Stimulated activated CD8-positive, alpha-beta memory T cell treated with anti-CD3 and anti-CD28 coated beads, Interleukin-4, amount 100 ng/mL, for 48 hours (primary cell): ENCODE measurements at regions not wholly inside any gene's neighbourhood (a gene's known extent, or its start where the extent isn't known, plus 50 kb on each side); places are given as distances from the start of the nearest gene placed in this dataset.

Source experiments
- DNase-seq: peaks from one replicate; pipeline ENCODE4 v3.0.0-alpha.2; 2020

GRCh38 chr20:23278172-23278571 lies 72.4 kb upstream of the NXT1 start:
- no peak for DNase-seq

- DNase-seq, result no peak
Observed at GRCh38 chr20:23277316-23277715, 73.3 kb upstream of the NXT1 start.

GRCh38 chr20:23273776-23274175 lies 76.8 kb upstream of the NXT1 start:
- no peak for DNase-seq

GRCh38 chr20:23272176-23273029 lies 78.2 kb upstream of the NXT1 start:
- no peak for DNase-seq

- DNase-seq, result no peak
Observed at GRCh38 chr20:23270382-23270911, 80.1 kb upstream of the NXT1 start.

- no peak for DNase-seq
Observed at GRCh38 chr20:23269954-23270353, 80.6 kb upstream of the NXT1 start.

GRCh38 chr20:23268792-23269354 lies 81.7 kb upstream of the NXT1 start:
- no peak for DNase-seq

- no peak for DNase-seq
Observed at GRCh38 chr20:23267909-23268308, 82.7 kb upstream of the NXT1 start.

GRCh38 chr20:23266530-23267398 lies 83.8 kb upstream of the NXT1 start:
- no peak for DNase-seq

- DNase-seq, result no peak
Observed at GRCh38 chr20:23265226-23265625, 85.4 kb upstream of the NXT1 start.

GRCh38 chr20:23264545-23264944 lies 86.0 kb upstream of the NXT1 start:
- no peak for DNase-seq

GRCh38 chr20:23260181-23260840 lies 90.3 kb upstream of the NXT1 start:
- DNase-seq, result no peak

- DNase-seq, result no peak
Observed at GRCh38 chr20:23258747-23259121, 91.9 kb upstream of the NXT1 start.

- DNase-seq, result no peak
Observed at GRCh38 chr20:23257848-23258746, 92.5 kb upstream of the NXT1 start.

GRCh38 chr20:23257106-23257761 lies 93.4 kb upstream of the NXT1 start:
- no peak for DNase-seq

GRCh38 chr20:23255716-23256385 lies 94.7 kb upstream of the NXT1 start:
- DNase-seq, result no peak

GRCh38 chr20:23255106-23255505 lies 95.5 kb upstream of the NXT1 start:
- no peak for DNase-seq

GRCh38 chr20:23254505-23254904 lies 96.1 kb upstream of the NXT1 start:
- DNase-seq, result no peak

GRCh38 chr20:23254034-23254433 lies 96.6 kb upstream of the NXT1 start:
- DNase-seq, result no peak

GRCh38 chr20:23253524-23253923 lies 97.1 kb upstream of the NXT1 start:
- DNase-seq, result no peak

- no peak for DNase-seq
Observed at GRCh38 chr20:23251779-23252178, 98.8 kb upstream of the NXT1 start.
